ENCODE measurements at regions not wholly inside any gene's neighbourhood (a gene's known extent, or its start where the extent isn't known, plus 50 kb on each side); places are given as distances from the start of the nearest gene placed in this dataset.

- TF ChIP-seq RARB (CRISPR knock-in tag; IDR thresholded peaks at IDR 0.05): no peak
- no peak for TF ChIP-seq PATZ1 (CRISPR knock-in tag; IDR thresholded peaks at IDR 0.05; ENCODE audit: borderline replicate concordance)
- no peak for TF ChIP-seq ESRRG (CRISPR knock-in tag; IDR thresholded peaks at IDR 0.05)
- TF ChIP-seq ZNF8 (CRISPR knock-in tag; IDR thresholded peaks at IDR 0.05): no peak
- no peak for TF ChIP-seq OSR1 (CRISPR knock-in tag; IDR thresholded peaks at IDR 0.05)
- TF ChIP-seq ZFP3 (CRISPR knock-in tag; IDR thresholded peaks at IDR 0.05): no peak
- no peak for TF ChIP-seq ARNTL (CRISPR knock-in tag; IDR thresholded peaks at IDR 0.05; ENCODE audit: borderline replicate concordance, low read depth)
- TF ChIP-seq BACH2 (CRISPR knock-in tag; IDR thresholded peaks at IDR 0.05; ENCODE audit: borderline replicate concordance): no peak
These were observed 2159.7 kb downstream of the PCDH7 start for GRCh38 chr4:32879913-32880312.

Data from SK-N-SH treated with all-trans-retinoic acid at 6 μM for 48 hours (cell line).